NCI-H187 (cell line): ENCODE measurements at regions not wholly inside any gene's neighbourhood (a gene's known extent, or its start where the extent isn't known, plus 50 kb on each side); places are given as distances from the start of the nearest gene placed in this dataset.

Experiments
- DNase-seq, 2 experiments: peaks; one replicate each; lab custom pipeline; 2025; lab: John Stamatoyannopoulos, UW

GRCh38 chr3:105214590-105214989, 152.1 kb upstream of the ALCAM start:
- no peak for DNase-seq

GRCh38 chr3:105222568-105223093, 144.1 kb upstream of the ALCAM start:
- no peak for DNase-seq

DNA sequence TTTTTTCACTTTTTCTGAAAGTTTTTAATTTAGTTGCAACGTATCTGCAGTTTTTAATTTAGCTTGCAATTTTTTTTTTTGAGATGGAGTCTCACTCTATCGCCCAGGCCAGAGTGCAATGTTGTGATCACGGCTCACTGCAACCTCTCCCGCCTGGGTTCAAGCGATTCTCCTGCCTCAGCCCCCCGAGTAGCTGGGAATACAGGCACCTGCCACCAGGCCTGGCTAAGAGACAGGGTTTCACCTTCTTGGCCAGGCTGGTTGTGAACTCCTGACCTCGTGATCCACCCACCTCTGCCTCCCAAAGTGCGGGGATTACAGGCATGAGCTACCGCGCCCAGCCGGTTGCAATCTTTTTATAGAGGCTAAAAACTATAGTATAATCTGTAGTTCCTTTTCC, 142.9 kb upstream of the ALCAM start:
- DNase-seq, result no peak

DNA sequence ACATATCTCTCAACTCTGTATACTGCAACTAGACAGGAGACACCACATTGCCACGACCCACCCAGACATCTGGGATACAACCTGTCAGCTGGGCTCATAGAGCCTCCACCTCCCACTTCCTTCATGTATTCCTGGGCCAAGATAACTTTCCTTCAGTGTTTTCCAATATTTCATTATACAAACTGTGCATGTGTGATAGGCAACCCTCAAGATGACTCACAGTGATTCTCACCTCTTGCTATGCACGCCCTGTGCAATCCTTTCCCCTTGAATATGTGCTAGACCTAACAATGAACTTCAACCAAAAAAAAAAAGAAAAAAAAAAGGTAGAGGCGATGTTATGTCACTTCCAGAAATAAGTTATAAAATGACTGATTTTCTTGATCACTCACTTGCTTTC, 138.0 kb upstream of the ALCAM start:
- DNase-seq, result no peak

GRCh38 chr3:105232553-105232952, 134.2 kb upstream of the ALCAM start:
- DNase-seq, result no peak

GRCh38 chr3:105233010-105233409, 133.7 kb upstream of the ALCAM start:
- no peak for DNase-seq

DNA sequence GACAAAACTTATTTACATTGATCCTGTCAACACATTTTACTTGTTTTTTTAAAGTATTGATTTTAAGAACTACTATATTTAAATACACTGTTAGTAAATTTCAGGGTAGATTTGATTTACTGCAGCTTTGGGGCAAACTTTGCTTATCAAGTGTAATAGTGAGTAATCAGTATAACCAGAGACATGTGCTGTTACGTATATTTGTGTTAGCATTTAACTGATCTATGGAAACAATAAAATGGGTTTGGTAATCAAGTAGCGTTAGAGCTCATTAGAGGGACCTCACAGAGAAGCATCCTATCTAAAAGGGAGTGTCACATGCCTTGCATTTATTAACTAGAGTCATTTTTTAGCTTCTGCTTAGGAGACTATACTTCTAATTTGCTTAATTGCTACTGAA, 131.5 kb upstream of the ALCAM start:
- DNase-seq, result no peak

GRCh38 chr3:105235785-105236184, 130.9 kb upstream of the ALCAM start:
- no peak for DNase-seq

DNA sequence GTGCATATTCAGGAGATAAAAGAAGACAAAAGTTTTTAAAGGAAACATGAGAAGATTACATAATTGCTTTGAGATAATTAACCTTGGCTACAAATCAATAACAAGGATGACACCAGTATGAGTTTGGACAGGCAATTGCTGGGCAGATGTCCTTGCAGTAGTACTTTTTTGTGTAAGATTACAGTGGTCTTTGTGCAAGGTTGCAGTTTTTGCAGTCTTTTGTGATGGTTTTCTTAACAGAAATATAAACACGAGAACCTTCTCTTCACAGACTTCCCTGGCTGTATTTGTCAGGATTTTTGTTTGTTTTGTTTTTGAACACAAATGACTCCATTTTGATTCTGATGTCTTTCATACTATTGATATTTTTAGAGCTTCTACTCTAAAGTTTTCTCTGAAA, 128.3 kb upstream of the ALCAM start:
- DNase-seq, result no peak

GRCh38 chr3:105243076-105243475, 123.6 kb upstream of the ALCAM start:
- no peak for DNase-seq

DNA sequence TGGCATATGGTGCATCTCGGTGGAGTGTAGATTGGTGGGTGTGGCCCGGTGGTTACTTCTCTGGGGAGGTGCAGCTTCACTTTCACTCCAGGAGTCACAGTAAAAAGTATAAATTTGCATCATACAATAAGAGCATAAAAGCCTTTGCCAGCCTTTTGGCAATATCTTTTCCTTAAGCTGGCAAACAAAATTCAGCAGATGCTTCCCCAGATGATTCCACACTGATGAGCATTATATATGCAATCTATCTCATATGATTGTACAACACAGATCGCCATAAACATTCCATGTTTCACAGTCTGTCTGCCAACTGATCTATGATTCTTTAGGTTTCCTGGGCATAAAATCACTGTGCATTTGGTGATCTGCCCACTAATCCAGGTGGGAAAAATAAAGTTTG, 120.2 kb upstream of the ALCAM start:
- DNase-seq, result peak in 1 of 2 experiments; percentile 17

GRCh38 chr3:105253225-105253624, 113.5 kb upstream of the ALCAM start:
- DNase-seq, result no peak

GRCh38 chr3:105254154-105254553, 112.6 kb upstream of the ALCAM start:
- DNase-seq, result no peak

- no peak for DNase-seq
These were observed 111.4 kb upstream of the ALCAM start for GRCh38 chr3:105255350-105255749.

- no peak for DNase-seq
These were observed 107.2 kb upstream of the ALCAM start for GRCh38 chr3:105259496-105259895.

GRCh38 chr3:105260385-105260784, 106.3 kb upstream of the ALCAM start:
- no peak for DNase-seq

- no peak for DNase-seq
These were observed 92.2 kb upstream of the ALCAM start for GRCh38 chr3:105274536-105274935.

DNA sequence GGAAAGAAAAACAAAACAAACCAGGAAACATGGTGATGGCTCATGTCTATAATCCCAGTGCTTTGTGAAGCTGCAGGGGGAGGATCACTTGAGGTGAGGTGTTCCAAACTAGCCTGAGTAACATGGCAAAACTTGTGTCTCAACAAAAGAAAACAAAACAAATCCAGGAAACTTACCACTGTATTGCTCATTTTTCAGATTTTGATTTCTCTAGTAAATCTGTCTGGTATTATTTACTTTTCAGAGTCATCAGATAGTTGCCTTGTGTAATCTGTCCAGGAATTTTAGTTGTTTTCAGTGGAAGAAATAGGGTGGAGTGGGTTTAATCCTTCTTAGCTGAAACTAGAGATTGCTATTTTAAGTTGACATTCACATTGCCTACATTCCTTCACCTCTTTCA, 91.8 kb upstream of the ALCAM start:
- no peak for DNase-seq

- no peak for DNase-seq
These were observed 89.1 kb upstream of the ALCAM start for GRCh38 chr3:105277656-105278055.

DNA sequence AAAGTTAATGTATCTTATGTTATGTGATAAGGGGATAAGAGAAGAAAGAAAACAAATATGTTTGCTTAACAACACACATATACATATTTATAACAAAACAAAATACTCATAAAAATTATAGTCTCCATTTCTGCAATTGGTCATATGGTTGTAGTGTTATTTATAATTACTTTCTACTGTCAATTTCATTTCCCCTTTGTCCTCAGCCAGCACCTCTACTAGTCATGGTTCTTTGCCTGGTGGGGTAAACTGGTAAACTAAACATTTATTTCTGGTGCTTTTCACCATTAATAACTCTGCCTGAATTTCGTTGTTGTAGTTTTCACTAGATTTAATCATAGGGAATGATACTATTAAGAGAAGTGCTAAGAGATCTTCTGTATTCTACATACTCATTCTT, 88.0 kb upstream of the ALCAM start:
- DNase-seq, result no peak

DNA sequence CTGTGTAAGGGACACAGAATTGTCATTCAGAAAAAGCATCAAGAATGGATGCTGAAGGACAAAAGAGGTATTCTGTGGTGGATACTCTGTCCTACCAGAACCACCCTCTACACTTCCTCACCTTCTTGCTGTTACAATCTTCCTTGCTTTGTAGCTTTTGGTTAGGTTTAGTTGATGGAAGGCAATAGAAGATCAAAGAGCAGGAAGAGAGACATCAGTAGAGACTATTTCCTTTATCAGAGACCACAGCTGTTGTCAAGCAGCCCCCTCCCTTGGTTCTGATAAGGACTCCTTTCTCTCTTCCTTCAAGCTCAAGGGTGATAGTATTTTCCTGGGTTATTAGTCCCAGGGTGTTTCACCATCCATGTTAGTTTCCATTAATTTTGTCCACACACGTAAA, 84.7 kb upstream of the ALCAM start:
- DNase-seq, result no peak

DNA sequence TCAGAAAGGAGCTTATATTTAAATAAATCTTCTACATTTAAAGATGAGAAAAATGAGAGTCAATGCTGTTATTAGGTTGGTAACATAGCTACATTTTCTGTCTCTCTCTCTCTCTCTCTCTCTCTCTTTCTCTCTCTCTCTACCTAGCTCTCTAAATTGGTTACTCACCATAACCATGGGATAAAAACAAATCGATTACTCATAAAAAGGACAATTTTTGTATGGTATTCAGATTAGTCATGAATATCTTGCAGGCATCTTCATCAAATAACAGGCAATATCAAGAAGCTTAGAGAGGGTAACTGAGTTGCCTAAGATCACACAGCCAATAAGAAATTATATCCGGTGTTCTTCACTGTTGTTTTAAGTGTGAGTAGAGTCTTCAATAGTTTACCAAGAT, 81.8 kb upstream of the ALCAM start:
- DNase-seq, result no peak

DNA sequence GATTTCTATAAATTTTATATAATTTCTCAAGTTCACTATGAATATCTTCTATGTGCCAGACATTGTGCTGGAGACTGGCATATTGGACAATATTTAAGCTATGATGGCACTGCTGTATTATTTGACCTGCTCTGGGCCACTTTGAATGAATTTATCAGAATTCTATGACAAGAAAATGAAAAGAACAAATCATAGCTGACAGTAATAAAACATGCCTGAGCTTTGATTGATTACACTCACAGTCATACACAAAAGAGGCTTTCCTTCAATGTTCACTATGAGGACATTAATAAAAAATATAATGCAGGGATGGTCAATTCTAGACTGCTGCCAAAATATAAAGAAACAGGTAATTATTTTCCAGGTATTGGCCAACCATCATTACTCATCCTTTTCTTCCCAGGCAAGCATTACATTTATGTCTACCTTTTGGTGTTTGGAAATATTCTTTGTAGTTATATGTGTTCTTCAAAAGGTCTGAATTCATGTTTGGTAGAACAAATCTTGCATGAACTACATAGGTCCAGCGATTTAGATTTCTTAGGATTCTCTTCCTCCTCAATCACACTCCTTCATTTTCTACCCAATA, 81.0 kb upstream of the ALCAM start:
- DNase-seq, result no peak

- DNase-seq, result no peak
These were observed 73.3 kb upstream of the ALCAM start for GRCh38 chr3:105293441-105293840.
